Thyroid gland (tissue), 4 donors: ENCODE measurements at regions not wholly inside any gene's neighbourhood (a gene's known extent, or its start where the extent isn't known, plus 50 kb on each side); places are given as distances from the start of the nearest gene placed in this dataset.

Source experiments
- CTCF ChIP-seq, 6 experiments: fragments of 200-600 bp in 3 of 6; fragments of 450-650 bp in 3 of 6; sonication (generic) in 3 of 6; IDR thresholded peaks; one replicate each; pipeline ENCODE4 v1.5.1; 2016 to 2019; ENCODE audit warnings: antibody characterized with exemption in 6 of 6, mild to moderate bottlenecking in 2 of 6, inconsistent platforms in 1 of 6, moderate library complexity in 1 of 6
- POLR2A ChIP-seq, 2 donors: fragments of 450-650 bp; IDR thresholded peaks; one replicate each; pipeline ENCODE4 v1.6.1; 2017; ENCODE audit warnings: antibody characterized with exemption in 2 of 2, mild to moderate bottlenecking in 2 of 2, moderate library complexity in 1 of 2

- no peak for TF ChIP-seq POLR2A (IDR thresholded peaks at IDR 0.05)
- no peak for TF ChIP-seq CTCF (IDR thresholded peaks at IDR 0.05)
These were observed 108.7 kb downstream of the LHX2 start for GRCh38 chr9:124120272-124120671.
